Thoracic aorta (tissue), 2 donors: ENCODE measurements at regions not wholly inside any gene's neighbourhood (a gene's known extent, or its start where the extent isn't known, plus 50 kb on each side); places are given as distances from the start of the nearest gene placed in this dataset.

Experiments
- ATAC-seq: fragments of 150-250 bp; one replicate; pipeline ENCODE4 v1.8.0; 2017; ENCODE audit warnings: low read depth; ENCODE audit not compliant: insufficient number of reproducible peaks, low FRiP score
- DNase-seq: peaks from one replicate; pipeline ENCODE4 v3.0.0-alpha.2; 2020; ENCODE audit warnings: low spot score
- H3K27ac ChIP-seq, 2 donors: fragments of 200-600 bp; sonication (generic); 1 replicate in 1 of 2; 2 replicates in 1 of 2; pipeline ENCODE4 v1.5.1; 2016; ENCODE audit warnings: mild to moderate bottlenecking in 2 of 2, moderate library complexity in 2 of 2
- H3K27me3 ChIP-seq: fragments of 200-600 bp; sonication (generic); replicated peaks from 2 replicates; pipeline ENCODE4 v1.6.0; 2016; ENCODE audit warnings: mild to moderate bottlenecking; ENCODE audit not compliant: insufficient read depth
- H3K36me3 ChIP-seq: fragments of 200-600 bp; sonication (generic); one replicate; pipeline ENCODE4 v1.5.1; 2016
- H3K4me1 ChIP-seq, 2 donors: fragments of 200-600 bp; sonication (generic); 1 replicate in 1 of 2; 2 replicates in 1 of 2; pipeline versions ENCODE4 v1.5.1 to v1.6.0; 2016; ENCODE audit warnings: low read depth in 2 of 2, mild to moderate bottlenecking in 1 of 2; ENCODE audit not compliant: control insufficient read depth in 1 of 2
- H3K4me3 ChIP-seq: fragments of 200-600 bp; sonication (generic); 2 replicates; pipeline ENCODE4 v1.5.1; 2016; ENCODE audit warnings: mild to moderate bottlenecking
- H3K9me3 ChIP-seq: fragments of 200-600 bp; sonication (generic); 2 replicates; pipeline ENCODE4 v1.5.1; 2016
- TF ChIP-seq, protein P1 (sequence below): fragments of 200-600 bp; sonication (generic); IDR thresholded peaks from one replicate; pipeline ENCODE4 v1.5.1; 2019; ENCODE audit warnings: antibody characterized with exemption

DNA sequence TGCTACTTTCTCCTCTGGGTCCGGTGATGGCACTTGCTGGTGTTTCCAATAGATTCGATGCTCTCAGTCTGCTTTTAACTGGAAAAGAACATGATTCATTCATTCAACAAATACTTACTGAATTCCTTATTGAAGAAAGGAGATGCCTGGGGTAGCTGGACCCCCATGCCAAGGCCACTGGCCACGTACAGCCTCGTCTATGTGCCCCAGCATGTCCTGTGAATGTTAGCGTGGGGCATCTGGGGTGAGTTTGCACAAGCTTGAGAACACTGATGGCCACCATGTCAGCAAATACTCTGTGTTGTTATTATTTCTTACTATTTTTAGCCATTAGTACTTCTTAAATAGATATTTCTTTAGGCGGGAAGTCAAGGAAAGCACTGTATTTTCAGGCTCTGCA is 112.0 kb upstream of the OXGR1 start:
- Histone ChIP-seq H3K36me3 (no peaks in the 10 kb centered on the region), H3K4me1 (peaks cover 21 to 59% of the 10 kb centered on the region in 2 donors), H3K27me3 (no peaks in the 10 kb centered on the region), H3K27ac (peak overlapping the region; percentile 15 to 37), H3K9me3 (no peaks in the 10 kb centered on the region), H3K4me3 (no peak overlapping the region)
- TF ChIP-seq, protein P1, sequence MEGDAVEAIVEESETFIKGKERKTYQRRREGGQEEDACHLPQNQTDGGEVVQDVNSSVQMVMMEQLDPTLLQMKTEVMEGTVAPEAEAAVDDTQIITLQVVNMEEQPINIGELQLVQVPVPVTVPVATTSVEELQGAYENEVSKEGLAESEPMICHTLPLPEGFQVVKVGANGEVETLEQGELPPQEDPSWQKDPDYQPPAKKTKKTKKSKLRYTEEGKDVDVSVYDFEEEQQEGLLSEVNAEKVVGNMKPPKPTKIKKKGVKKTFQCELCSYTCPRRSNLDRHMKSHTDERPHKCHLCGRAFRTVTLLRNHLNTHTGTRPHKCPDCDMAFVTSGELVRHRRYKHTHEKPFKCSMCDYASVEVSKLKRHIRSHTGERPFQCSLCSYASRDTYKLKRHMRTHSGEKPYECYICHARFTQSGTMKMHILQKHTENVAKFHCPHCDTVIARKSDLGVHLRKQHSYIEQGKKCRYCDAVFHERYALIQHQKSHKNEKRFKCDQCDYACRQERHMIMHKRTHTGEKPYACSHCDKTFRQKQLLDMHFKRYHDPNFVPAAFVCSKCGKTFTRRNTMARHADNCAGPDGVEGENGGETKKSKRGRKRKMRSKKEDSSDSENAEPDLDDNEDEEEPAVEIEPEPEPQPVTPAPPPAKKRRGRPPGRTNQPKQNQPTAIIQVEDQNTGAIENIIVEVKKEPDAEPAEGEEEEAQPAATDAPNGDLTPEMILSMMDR: no peak
- peak; percentile 10 for ATAC-seq
- no peak for DNase-seq

DNA sequence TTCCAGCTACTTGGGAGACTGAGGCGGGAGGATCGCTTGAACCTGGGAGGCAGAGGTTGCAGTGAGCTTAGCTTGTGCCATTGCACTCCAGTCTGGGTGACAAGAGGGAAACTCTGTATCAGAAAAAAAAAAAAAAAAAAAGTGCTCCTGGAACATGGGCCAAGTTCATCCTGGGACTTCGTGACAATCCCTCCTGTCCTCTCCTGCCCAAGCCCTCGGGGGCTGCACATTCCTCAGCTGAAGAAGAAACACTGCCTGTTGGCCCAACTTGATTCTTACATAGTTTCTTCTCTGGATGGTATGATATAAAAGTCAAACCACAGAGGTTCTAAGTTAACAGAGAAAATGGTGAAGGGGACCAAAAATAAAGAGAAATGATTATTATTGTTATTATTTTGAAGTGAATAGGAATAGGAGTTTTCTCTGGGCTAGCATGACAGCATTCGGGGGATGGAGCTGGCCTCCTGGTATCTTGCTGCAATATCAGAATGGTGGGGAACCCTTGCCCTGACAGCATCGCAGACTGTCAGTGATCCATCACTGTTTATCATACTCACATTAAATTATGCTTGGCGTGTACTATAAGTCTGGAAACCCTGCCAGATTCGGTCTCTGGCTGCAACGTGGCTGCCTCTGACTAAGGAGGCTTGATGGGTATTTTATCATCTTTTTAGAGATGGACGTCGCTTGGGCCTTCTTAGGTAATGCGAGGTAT is 113.7 kb upstream of the OXGR1 start:
- TF ChIP-seq, protein P1: no peak
- no peak for DNase-seq
- Histone ChIP-seq H3K27ac (peak overlapping the region; percentile 34 to 41), H3K27me3 (no peaks in the 10 kb centered on the region), H3K4me3 (no peak overlapping the region), H3K36me3 (no peaks in the 10 kb centered on the region), H3K4me1 (peaks cover 26 to 76% of the 10 kb centered on the region in 2 donors), H3K9me3 (no peaks in the 10 kb centered on the region)
- no peak for ATAC-seq

DNA sequence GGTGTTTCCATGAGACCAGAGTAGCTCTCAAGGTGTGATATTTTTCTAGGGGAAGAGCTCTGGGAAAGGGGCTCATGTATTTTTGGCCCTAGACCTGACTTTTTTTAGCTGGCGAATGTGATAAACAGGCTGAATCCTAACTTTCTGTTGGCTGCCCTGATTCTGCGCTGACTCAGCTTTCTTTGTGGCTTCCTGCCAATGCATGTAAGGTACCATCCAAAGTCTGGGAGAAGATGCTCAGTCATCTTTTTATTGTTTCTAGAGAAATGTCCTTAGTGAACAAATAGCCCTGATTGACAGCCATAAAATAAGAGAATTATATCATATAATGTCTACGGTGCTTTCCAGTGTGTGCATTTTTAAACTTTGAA is 113.6 kb upstream of the MBNL2 start:
- TF ChIP-seq, protein P1: no peak
- Histone ChIP-seq H3K36me3 (no peaks in the 10 kb centered on the region), H3K4me1 (peaks cover 27 to 81% of the 10 kb centered on the region in 2 donors), H3K9me3 (no peaks in the 10 kb centered on the region), H3K4me3 (no peak overlapping the region), H3K27me3 (no peaks in the 10 kb centered on the region), H3K27ac (peak overlapping the region; percentile 34 to 41)
- ATAC-seq: no peak
- no peak for DNase-seq

DNA sequence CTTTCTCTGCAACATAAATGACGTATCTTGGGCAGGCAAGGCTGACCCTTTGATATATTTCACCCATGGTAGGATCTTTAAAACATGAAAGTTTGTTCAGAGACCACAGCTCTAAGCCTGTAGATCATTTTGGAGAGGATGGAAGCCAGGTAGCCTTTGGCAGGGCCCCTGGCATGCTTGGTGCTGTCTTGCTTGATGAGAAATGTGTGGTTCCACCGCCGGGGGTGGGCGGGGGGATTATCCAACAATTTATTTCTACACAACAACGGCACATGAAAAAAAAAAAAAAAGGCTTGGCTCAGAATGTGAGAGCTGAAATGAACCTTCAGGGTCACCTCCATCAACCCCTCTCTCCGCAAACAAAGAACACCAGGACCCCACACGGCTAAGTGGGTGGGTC is 112.9 kb upstream of the MBNL2 start:
- TF ChIP-seq, protein P1: no peak
- peak overlapping the region; percentile 34 to 41 for H3K27ac ChIP-seq

DNA sequence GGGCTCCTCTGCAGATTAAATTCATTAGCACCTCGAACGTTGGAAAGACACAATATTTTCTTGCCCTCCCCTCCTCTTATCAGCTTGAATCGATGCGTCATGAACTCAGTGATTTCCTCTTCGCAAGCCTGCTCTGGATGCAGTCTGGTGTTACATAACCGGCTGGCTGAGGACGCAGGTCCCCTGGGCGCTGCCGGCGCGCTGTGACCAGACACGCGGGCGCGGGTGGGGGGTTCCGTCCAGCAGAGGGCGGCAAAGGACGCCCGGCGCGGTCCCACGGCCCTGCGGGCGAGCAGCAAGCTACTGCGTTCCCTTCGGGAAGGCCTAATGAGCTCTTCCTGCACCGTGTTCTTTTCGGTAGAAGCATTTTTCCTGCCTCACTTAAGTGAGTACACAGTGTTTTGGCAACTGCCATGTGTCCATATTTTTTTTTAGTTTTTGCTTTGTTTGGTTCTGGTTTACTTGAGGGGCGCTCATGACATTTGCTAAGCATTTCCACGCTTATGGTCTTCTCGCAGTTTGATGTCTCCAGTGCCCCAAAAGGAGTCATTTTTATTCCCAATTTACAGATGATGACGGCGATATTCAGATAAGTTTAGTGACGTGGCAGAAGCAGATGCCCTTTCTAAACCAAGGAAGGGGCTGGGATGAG is 112.2 kb upstream of the MBNL2 start:
- Histone ChIP-seq H3K27ac (peak overlapping the region; percentile 34 to 51), H3K36me3 (no peaks in the 10 kb centered on the region), H3K4me1 (peaks cover 29 to 95% of the 10 kb centered on the region in 2 donors), H3K27me3 (no peaks in the 10 kb centered on the region), H3K9me3 (no peaks in the 10 kb centered on the region), H3K4me3 (peak overlapping the region; percentile 63)
- DNase-seq (peak; percentile 57), ATAC-seq (peak; percentile 75)
- TF ChIP-seq, protein P1: peak; percentile 92

More for the DNA sequence above, 112.9 kb upstream of the MBNL2 start:
- H3K4me1 ChIP-seq: peaks cover 29 to 88% of the 10 kb centered on the region in 2 donors
- H3K27me3 ChIP-seq: no peaks in the 10 kb centered on the region
- peak overlapping the region; percentile 63 for H3K4me3 ChIP-seq
- no peak for ATAC-seq
- no peaks in the 10 kb centered on the region for H3K36me3 ChIP-seq
- DNase-seq: no peak
- no peaks in the 10 kb centered on the region for H3K9me3 ChIP-seq
